ENCODE measurements at regions not wholly inside any gene's neighbourhood (a gene's known extent, or its start where the extent isn't known, plus 50 kb on each side); places are given as distances from the start of the nearest gene placed in this dataset.

DNA sequence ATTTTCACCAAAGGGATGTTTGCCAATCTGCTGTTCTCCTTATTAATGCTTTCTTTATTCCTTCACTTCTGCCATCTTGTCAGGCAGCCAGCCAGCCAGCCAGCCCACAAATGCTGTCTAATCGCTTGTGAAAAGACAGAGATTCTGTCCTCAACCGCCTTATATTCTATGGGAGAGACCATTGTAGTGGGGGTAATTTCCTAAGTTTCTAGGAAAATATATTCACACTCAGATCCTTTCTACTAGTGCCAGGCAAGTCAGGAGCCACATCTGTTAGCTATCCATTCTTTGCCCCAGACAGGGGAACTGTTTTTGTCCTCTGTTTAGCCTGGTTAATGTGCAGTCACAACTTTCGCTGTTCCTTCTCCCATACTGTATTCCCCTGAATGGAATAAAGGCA, 1023.1 kb downstream of the ADGRL2 start:
- no peak for TF ChIP-seq POLR2AphosphoS5 (IDR thresholded peaks at IDR 0.05; ENCODE audit: low read depth, low read length)
- no peak for TF ChIP-seq POLR2A (IDR thresholded peaks at IDR 0.05; ENCODE audit: low read depth, low read length)
